Activated T-cell treated with anti-CD3 and anti-CD28 coated beads, Interleukin-2, amount 50 U/mL, for 4 hours (primary cell): ENCODE measurements at regions not wholly inside any gene's neighbourhood (a gene's known extent, or its start where the extent isn't known, plus 50 kb on each side); places are given as distances from the start of the nearest gene placed in this dataset.

Experiments
- ATAC-seq, 2 donors: fragments of 200-7000 bp; cut with Tn5 transposase; one replicate each; pipeline ENCODE4 v1.10.0; 2021
- DNase-seq: peaks from one replicate; pipeline ENCODE4 v3.0.0-alpha.2; 2020
- H3K27me3 Mint-ChIP-seq: one replicate; pipeline ENCODE4 v1.8.0; 2021; ENCODE audit warnings: low read depth, mixed read lengths
- H3K36me3 Mint-ChIP-seq: one replicate; pipeline ENCODE4 v1.8.0; 2022; ENCODE audit warnings: mixed read lengths; ENCODE audit not compliant: insufficient read depth
- H3K4me1 Mint-ChIP-seq: one replicate; pipeline ENCODE4 v1.8.0; 2021; ENCODE audit warnings: low read depth, mixed read lengths
- H3K4me3 Mint-ChIP-seq: one replicate; pipeline ENCODE4 v1.8.0; 2021; ENCODE audit warnings: mild to moderate bottlenecking, moderate library complexity, mixed read lengths
- H3K9me3 Mint-ChIP-seq: one replicate; pipeline ENCODE4 v1.8.0; 2021; ENCODE audit warnings: mixed read lengths

DNA sequence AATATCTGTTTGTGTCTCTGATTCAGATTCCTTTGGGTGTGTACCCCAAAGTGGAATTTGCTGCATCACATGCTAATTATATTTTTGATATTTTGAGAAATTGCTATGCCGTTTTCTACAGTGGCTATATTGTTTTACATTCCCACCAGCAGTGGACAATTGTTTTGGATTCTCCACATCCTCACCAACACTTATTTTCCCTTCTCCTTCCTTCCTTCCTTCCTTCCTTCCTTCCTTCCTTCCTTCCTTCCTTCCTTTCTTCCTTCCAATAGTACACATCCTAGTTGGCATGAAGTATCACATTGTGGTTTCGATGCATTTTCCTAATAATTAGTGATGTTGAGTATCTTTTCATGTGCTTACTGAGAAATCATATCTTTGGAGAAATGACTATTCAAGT is 535.5 kb downstream of the SH2D4B start:
- Mint-ChIP-seq H3K36me3 (no peaks in the 10 kb centered on the region), H3K9me3 (no peaks in the 10 kb centered on the region), H3K4me1 (no peaks in the 10 kb centered on the region), H3K27me3 (peaks cover 3% of the 10 kb centered on the region), H3K4me3 (no peak overlapping the region)
- ATAC-seq, result no peak
- no peak for DNase-seq

DNA sequence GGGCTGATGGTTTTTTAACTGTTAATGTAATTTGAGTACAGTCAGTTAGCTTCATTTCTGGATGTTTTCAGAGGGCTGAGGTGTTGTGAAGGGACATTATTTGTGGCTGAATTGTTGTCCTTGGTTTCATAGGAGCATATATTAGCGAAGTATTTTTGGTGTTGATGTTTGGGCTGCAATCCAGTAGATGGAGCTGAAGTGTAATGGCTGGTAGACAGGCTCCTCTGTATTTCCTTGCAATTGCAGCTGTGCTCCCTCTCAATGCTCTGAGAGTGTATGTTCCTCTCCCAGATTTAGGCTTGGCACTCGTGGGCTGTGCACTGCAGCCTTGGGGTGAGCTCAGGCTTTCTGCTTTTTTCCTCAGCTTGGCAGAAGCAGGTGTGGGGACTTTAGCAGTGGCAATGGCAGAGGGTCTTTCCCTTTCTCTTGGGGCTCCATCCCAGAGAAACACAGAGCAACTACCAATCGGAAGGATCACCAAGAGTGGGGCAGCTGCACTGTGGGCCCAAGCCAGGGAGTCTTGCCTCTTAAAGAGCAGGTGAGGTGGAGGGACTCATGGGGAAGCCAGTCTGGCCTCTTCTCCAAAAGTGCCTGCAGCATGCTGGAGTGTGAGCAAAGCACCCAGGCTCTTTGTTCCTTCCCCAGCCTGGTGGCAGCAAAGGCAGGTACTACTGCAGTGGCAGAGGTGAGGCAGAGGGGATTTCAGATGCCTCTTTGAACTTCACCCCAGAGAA is 544.4 kb downstream of the SH2D4B start:
- H3K4me3 Mint-ChIP-seq, result no peak overlapping the region
- H3K4me1 Mint-ChIP-seq, result no peaks in the 10 kb centered on the region
- H3K27me3 Mint-ChIP-seq, result no peaks in the 10 kb centered on the region
- DNase-seq, result no peak
- H3K36me3 Mint-ChIP-seq, result no peaks in the 10 kb centered on the region
- H3K9me3 Mint-ChIP-seq, result peaks cover 8% of the 10 kb centered on the region
- no peak for ATAC-seq

DNA sequence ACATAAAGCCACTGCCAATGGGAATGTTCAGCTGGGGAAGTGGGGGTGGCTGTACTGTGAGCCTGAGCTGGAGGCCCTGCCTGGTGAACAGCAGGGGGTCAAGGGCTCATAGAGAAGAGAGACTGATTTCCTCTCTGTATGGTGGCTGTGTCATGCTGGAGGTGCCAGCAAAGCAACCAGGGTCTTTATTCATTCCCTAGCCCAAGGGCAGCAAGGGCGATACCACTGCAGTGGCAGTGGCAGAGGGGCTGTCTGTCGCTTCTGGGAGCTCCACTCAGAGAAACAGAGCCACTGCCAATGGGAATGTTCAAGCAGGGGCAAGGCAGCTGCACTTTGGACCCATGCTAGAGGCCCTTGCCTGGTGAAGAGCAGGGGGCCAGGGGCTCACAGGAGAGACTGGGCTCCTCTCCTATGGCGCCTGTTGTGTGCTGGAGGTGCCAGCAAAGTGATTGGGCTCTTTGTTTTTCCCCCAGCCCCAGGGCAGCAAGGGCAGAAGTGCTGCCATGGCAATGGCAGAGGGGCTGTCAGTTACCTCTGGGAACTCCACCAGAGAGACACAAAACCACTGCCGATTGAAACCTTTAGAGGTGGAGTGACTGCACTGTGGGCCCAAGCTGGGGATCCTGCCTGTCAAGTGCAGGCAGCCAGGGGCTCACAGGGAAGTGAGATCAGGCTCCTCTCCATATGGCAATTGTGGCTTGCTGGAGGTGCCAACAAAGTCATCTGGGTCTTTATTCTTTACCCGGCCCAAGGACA is 545.1 kb downstream of the SH2D4B start:
- Mint-ChIP-seq H3K27me3 (no peaks in the 10 kb centered on the region), H3K36me3 (no peaks in the 10 kb centered on the region), H3K4me1 (no peaks in the 10 kb centered on the region), H3K4me3 (no peak overlapping the region), H3K9me3 (peaks cover 8% of the 10 kb centered on the region)
- ATAC-seq (no peak), DNase-seq (no peak)

DNA sequence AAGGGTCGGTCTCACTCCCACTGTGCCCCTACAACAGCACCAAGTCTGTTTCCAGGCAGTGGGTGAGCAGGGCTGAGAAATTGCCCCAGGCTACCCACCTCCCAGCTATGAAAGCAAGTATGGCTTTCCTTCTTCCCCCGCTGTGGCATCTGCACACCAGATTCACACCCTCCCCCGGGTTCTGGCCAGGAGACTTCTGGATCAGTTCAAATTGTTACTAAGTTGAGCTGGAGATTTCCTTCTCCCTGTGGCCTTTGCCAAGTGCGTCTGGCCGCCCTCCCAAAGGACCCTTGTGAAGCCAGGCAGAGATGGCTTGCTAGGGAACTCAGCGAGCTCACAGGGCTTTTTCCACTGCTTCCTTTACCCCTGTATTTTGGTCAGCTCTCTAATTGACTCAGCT is 555.4 kb downstream of the SH2D4B start:
- Mint-ChIP-seq H3K4me3 (no peak overlapping the region), H3K27me3 (no peaks in the 10 kb centered on the region), H3K36me3 (no peaks in the 10 kb centered on the region), H3K9me3 (no peaks in the 10 kb centered on the region), H3K4me1 (no peaks in the 10 kb centered on the region)
- DNase-seq, result no peak
- ATAC-seq, result no peak

DNA sequence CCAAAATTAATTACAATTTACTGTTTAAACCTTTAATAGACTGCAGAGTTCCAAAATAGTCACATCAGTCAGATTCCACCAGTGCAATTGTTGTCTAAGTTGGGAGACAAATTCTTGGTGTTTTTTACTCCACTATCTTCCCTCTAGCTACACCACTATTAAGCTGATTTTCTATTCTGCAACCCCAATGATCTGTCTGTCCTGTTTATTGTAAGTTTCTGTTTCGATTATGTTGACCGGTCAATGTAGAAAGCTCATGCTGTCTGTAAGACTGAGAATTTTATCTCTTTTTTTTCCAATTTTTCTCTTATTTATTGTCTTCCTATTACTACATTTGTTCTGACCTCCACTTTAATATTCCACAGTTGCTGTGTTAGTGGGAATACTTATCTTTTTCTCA is 557.5 kb downstream of the SH2D4B start:
- H3K4me1 Mint-ChIP-seq, result no peaks in the 10 kb centered on the region
- no peak overlapping the region for H3K4me3 Mint-ChIP-seq
- no peaks in the 10 kb centered on the region for H3K27me3 Mint-ChIP-seq
- H3K36me3 Mint-ChIP-seq, result no peaks in the 10 kb centered on the region
- DNase-seq (no peak), ATAC-seq (no peak)
- no peaks in the 10 kb centered on the region for H3K9me3 Mint-ChIP-seq

DNA sequence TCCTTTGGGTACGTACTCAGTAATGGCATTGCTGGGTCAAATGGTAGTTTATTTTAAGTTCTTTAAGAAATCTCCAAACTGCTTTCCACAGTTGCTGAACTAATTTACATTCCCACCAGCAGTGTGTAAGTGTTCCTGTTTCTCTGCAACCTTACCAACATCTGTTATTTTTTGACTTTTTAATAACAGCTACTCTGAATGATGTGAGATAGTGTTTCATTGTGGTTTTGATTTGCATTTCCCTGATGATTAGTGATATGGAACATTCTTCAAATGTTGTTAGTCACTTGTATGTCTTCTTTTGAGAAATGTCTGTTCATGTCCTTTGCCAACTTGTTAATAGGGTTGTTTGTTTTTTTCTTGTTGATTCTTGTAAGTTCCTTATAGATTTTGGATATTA is 558.9 kb downstream of the SH2D4B start:
- ATAC-seq (no peak), DNase-seq (no peak)
- H3K4me3 Mint-ChIP-seq, result no peak overlapping the region
- no peaks in the 10 kb centered on the region for H3K9me3 Mint-ChIP-seq
- no peaks in the 10 kb centered on the region for H3K36me3 Mint-ChIP-seq
- no peaks in the 10 kb centered on the region for H3K4me1 Mint-ChIP-seq
- H3K27me3 Mint-ChIP-seq, result no peaks in the 10 kb centered on the region

DNA sequence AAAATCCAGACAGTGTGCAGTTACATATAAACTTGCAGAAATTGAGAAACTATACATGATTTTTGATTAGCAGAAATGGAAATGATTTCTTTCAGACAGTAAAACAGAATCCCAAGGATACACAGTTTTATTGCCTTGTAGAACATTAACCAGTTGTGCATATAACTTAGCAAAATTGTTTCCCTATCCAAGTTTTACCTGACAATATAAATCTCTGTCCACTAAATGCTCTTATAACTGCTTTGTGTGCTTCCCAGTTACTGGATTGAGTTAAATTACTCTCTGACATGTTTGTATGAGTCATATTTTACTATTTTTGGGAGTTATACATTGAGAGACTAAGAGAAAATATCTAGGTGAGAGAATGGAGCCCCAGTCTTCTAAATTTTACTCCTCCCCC is 563.4 kb downstream of the SH2D4B start:
- no peak for ATAC-seq
- no peak overlapping the region for H3K4me3 Mint-ChIP-seq
- H3K9me3 Mint-ChIP-seq, result no peaks in the 10 kb centered on the region
- no peaks in the 10 kb centered on the region for H3K4me1 Mint-ChIP-seq
- DNase-seq, result no peak
- H3K36me3 Mint-ChIP-seq, result no peaks in the 10 kb centered on the region
- no peaks in the 10 kb centered on the region for H3K27me3 Mint-ChIP-seq

DNA sequence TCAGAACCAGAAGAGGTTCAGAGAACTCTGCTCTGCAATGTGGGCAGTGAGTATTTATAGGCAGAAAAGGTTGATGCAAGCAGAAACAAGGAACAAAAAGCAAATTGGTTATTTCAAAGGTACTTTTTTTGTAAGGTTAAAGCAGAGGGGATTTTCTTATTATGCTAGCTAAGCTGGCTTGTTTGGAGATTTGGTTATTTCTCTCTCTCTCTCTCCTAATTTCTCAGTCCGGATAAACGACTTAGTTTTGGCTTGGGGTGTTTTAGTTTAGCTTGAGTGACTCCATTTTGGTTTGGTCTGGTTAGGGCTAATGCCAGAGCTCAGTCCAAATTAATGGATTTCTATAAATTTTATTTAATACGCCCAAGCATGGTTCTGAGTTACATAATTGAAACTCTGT is 566.8 kb downstream of the SH2D4B start:
- H3K9me3 Mint-ChIP-seq, result no peaks in the 10 kb centered on the region
- H3K27me3 Mint-ChIP-seq, result no peaks in the 10 kb centered on the region
- no peak for ATAC-seq
- H3K4me3 Mint-ChIP-seq, result no peak overlapping the region
- no peak for DNase-seq
- no peaks in the 10 kb centered on the region for H3K36me3 Mint-ChIP-seq
- no peaks in the 10 kb centered on the region for H3K4me1 Mint-ChIP-seq

DNA sequence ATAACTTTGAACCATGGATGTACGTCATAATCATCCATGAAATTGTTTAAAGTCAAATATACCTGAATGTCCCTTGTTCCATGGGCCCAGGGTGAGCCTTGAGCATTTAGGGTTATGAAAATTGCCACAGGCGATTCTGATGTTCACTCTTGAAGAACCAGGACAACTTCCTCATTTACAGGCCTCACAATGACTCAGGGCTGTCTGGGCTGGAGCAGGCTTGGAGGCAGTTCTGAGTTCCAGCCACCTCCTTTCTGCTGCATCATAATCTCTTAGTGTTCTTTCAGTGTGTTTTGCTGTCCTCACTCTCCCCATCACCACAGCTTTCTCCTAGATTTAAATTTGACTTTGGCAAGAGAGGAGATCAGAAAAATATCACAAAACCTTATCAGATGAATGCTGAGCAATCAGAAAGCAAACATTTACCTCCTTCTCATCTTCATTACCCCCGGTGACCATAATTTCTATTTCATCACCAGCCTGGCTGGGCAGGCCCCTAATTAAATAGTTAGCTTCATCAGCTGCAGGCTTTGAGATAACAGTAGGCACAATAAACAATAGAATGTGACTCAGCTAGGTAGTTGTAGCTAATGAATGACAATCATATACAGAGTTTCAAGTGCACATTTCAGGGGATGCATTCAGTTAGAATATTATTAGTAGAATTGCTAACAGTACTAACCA is 571.0 kb downstream of the SH2D4B start:
- Mint-ChIP-seq H3K27me3 (no peaks in the 10 kb centered on the region), H3K9me3 (peaks cover 3% of the 10 kb centered on the region), H3K36me3 (no peaks in the 10 kb centered on the region), H3K4me1 (no peaks in the 10 kb centered on the region), H3K4me3 (no peak overlapping the region)
- ATAC-seq, result no peak
- no peak for DNase-seq

DNA sequence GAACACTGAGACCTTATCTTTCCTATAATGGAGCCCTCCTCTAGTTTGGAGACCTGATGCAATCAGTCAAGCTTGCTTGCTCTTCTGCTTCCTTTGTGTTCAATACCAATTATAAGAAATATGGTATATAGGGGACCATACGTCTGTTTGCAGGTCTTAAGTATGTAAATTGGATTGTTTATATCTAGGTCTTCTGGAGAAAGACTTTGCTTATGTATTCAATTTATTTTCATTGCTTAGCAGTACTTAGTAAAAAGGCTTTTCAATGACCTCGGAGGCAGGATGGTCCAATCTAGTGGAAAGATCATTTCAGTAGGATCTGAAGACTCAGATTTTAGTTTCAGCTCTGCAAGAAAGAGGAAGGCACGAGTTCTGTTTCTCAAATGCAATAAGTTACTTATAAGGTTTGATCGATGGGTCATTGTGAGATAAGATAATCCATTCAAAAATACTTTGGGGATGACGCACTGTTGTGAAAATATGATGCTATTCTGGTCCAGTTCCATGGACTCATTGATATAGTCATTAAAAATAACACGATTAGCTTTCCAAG is 571.6 kb downstream of the SH2D4B start:
- no peak for ATAC-seq
- DNase-seq, result no peak

DNA sequence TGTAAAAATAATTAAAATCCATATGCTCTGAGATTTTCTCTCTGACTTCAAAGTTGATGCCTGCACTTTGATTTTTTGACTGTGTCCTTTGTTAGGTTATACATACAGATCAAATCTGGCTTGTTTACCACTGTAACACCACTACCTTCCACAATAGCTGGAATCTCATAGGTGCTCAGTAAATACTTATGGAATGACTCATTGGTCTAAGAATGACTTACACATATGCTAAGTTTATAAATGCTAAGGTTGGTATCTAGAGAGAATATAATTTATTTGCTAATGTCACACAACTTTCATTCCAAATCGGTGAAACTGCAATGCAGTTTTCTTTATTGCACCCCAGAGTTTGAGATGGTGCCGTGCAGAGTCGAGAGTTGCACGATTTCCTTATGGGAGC is 578.5 kb downstream of the SH2D4B start:
- Mint-ChIP-seq H3K4me1 (no peaks in the 10 kb centered on the region), H3K36me3 (no peaks in the 10 kb centered on the region), H3K27me3 (no peaks in the 10 kb centered on the region), H3K9me3 (no peaks in the 10 kb centered on the region), H3K4me3 (no peak overlapping the region)
- DNase-seq (no peak), ATAC-seq (no peak)

More for the DNA sequence above, 571.6 kb downstream of the SH2D4B start:
- H3K27me3 Mint-ChIP-seq, result no peaks in the 10 kb centered on the region
- no peaks in the 10 kb centered on the region for H3K4me1 Mint-ChIP-seq
- H3K36me3 Mint-ChIP-seq, result no peaks in the 10 kb centered on the region
- H3K4me3 Mint-ChIP-seq, result no peak overlapping the region
- peaks cover 3% of the 10 kb centered on the region for H3K9me3 Mint-ChIP-seq

DNA sequence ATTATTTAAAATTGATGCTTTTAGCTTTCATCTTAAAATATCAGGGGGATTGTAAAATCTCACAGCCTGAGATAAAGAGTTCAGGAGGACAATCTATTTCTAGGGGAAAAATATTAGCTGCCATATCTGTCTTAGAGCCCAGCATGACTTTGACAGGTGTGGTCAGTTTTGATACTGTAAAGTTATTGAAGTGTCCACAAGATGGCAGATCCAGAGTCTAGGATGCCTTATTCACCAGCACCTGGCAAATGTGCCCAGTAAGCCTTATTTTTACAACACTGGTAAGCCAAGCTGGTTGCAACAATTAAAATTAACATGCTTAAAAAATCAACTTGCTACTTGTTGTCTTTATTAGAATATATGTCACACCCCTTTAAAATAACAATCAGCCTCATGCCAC is 579.3 kb downstream of the SH2D4B start:
- no peaks in the 10 kb centered on the region for H3K36me3 Mint-ChIP-seq
- no peaks in the 10 kb centered on the region for H3K27me3 Mint-ChIP-seq
- no peak overlapping the region for H3K4me3 Mint-ChIP-seq
- DNase-seq (no peak), ATAC-seq (no peak)
- H3K9me3 Mint-ChIP-seq, result no peaks in the 10 kb centered on the region
- no peaks in the 10 kb centered on the region for H3K4me1 Mint-ChIP-seq

DNA sequence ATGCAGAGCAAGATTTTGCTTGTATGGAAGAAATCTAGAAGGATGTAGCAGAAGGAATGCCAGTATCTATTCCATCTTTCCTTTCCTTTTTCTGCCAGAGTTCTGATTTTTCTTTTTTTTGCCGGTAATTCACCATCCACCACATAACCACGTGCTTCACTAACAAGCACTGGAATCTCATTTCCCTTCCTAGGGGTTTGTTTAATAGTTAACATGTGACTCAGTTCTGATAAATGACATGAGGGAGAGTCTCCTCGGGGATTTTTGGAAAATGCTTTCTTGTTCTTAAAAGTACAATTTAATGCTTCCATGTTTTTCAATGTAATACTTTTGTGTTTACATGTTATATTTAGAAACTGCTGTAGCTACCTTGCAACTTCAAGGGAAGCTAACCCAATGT is 590.2 kb downstream of the SH2D4B start:
- H3K9me3 Mint-ChIP-seq, result no peaks in the 10 kb centered on the region
- ATAC-seq, result no peak
- peaks cover 3% of the 10 kb centered on the region for H3K27me3 Mint-ChIP-seq
- H3K4me1 Mint-ChIP-seq, result no peaks in the 10 kb centered on the region
- no peak overlapping the region for H3K4me3 Mint-ChIP-seq
- no peak for DNase-seq
- no peaks in the 10 kb centered on the region for H3K36me3 Mint-ChIP-seq

DNA sequence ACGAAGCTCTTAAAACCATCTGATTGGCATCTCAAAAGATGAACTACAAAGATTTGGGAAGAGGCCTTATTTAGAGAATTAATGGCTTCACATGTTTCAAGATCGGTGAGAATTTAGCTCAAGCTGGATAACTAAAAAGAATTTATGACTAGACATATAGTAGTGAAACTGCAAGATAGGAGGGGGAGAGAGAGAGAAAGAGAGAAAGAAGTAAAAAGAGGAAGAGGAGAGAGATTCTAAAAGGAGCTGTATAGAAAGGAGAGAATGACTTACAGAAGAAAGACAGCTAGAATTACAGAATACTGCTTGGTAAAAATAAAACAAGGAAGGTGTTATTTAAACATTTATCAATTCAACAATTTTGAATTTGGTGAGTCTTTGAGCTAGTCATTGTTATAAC is 592.3 kb downstream of the SH2D4B start:
- H3K36me3 Mint-ChIP-seq, result no peaks in the 10 kb centered on the region
- H3K9me3 Mint-ChIP-seq, result no peaks in the 10 kb centered on the region
- DNase-seq, result no peak
- no peak overlapping the region for H3K4me3 Mint-ChIP-seq
- ATAC-seq, result no peak
- no peaks in the 10 kb centered on the region for H3K4me1 Mint-ChIP-seq
- peaks cover 3% of the 10 kb centered on the region for H3K27me3 Mint-ChIP-seq
